ENCODE measurements at regions not wholly inside any gene's neighbourhood (a gene's known extent, or its start where the extent isn't known, plus 50 kb on each side); places are given as distances from the start of the nearest gene placed in this dataset.

DNA sequence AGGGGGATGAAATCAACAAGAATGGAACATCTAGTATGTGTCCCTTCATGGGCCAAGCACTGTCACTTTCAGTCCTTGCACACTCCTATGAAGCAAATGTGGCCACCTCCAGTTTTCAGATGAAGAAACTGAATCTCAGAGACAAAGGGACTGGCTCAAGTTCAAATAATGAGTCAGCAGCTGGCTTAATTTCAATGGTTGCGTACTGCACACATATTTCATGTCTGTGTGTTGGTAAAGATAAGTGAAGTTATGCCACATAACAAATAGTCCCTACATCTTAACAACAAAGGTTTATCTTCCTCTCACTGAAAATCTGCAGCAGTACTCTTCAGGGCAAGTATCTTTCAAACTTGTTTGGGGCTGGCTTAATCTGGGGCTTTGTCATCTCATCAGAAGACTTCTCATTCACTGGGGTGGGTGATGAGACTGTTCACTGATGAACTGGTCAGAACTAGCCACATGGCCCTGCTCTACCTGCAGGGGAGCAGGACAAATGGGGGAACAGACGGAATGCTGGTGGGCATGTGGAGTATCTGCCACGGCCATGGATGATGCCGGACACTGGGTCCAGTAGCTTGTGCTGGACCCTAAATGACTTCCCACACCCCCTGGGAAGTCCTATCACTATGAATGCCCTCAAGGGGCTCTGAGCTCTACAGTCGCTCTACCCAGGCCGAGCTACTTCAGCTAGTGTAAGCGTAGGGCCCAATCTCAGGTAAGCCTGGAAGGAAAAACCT is 263.2 kb downstream of the CYP26B1 start:
- Mint-ChIP-seq H3K27me3 (ENCODE audit: unreplicated experiment) (peaks cover 4% of the 10 kb centered on the region), H3K4me1 (ENCODE audit: low read depth, unreplicated experiment) (no peaks in the 10 kb centered on the region), H3K9me3 (ENCODE audit: unreplicated experiment) (peaks cover 5% of the 10 kb centered on the region), H3K27ac (ENCODE audit: unreplicated experiment) (no peak overlapping the region), H3K36me3 (ENCODE audit: unreplicated experiment) (peaks cover 5% of the 10 kb centered on the region), H3K4me3 (ENCODE audit: unreplicated experiment) (no peak overlapping the region)
- no peak for DNase-seq
- TF ChIP-seq, protein P1, sequence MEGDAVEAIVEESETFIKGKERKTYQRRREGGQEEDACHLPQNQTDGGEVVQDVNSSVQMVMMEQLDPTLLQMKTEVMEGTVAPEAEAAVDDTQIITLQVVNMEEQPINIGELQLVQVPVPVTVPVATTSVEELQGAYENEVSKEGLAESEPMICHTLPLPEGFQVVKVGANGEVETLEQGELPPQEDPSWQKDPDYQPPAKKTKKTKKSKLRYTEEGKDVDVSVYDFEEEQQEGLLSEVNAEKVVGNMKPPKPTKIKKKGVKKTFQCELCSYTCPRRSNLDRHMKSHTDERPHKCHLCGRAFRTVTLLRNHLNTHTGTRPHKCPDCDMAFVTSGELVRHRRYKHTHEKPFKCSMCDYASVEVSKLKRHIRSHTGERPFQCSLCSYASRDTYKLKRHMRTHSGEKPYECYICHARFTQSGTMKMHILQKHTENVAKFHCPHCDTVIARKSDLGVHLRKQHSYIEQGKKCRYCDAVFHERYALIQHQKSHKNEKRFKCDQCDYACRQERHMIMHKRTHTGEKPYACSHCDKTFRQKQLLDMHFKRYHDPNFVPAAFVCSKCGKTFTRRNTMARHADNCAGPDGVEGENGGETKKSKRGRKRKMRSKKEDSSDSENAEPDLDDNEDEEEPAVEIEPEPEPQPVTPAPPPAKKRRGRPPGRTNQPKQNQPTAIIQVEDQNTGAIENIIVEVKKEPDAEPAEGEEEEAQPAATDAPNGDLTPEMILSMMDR (IDR thresholded peaks at IDR 0.05; ENCODE audit: partially characterized antibody, unreplicated experiment): no peak

DNA sequence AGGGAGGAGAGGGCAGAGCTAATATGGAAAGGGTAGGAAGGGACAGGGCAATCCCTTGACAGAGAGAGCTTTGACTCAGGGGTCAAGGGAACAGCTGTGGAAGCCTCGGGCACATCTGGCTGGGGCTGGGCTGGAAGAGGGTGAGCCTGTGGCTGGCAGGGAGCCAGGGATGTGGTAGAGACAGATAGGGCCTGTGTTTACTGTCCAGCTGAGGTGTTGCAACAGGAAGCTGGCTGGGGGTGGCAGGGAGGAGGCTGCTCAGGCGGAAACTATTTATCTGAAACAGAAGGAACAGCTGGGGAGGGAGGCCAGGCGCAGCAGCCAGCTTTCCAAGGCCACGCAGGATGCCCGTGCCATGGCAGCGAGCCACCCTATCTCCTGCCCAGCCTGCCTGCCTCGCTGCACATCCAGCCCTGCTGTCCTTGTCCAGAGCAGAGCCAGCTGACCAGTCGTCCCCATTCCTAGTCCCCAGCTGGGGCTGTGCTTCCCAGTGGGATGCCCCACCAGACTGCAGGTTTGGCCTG is 264.7 kb downstream of the CYP26B1 start:
- Mint-ChIP-seq H3K4me1 (ENCODE audit: low read depth, unreplicated experiment) (peaks cover 4% of the 10 kb centered on the region), H3K4me3 (ENCODE audit: unreplicated experiment) (no peak overlapping the region), H3K27me3 (ENCODE audit: unreplicated experiment) (peaks cover 5% of the 10 kb centered on the region), H3K36me3 (ENCODE audit: unreplicated experiment) (peaks cover 5% of the 10 kb centered on the region), H3K9me3 (ENCODE audit: unreplicated experiment) (peaks cover 5% of the 10 kb centered on the region), H3K27ac (ENCODE audit: unreplicated experiment) (no peak overlapping the region)
- TF ChIP-seq, protein P1 (IDR thresholded peaks at IDR 0.05; ENCODE audit: partially characterized antibody, unreplicated experiment): no peak
- DNase-seq: no peak

DNA sequence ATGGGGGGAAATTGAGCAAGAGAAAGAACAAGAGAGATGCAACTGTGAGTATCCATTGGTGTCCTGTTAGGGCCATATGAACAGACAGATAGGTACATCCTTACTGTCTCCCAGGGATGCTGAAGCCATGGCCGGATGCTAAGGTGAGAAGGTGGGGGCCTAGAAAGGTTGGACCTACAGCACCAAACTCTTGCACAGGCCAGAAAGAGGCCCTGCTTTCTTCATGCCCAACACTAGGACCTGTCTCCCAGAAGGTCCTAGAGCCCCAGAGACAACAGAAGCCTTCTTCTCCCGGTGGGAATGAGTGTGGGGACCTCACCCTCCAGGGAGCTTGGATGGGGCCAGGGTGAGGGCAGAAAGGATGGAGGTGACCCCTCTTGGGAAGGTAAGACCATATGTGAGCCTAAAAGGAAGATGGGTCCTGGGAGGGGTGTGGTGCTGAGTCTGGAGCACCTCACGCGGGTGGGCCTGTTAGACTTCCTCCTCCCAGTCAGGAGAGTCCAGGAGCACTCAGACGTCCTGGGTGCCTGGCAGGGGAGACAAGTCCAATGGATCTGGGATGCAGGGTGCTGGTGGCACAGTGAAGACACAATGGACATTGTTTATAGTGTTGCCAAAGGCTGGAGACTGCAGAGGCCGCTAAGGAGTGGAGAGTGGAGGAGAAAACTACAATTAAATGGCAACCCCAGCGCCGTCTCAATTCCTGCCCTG is 265.3 kb downstream of the CYP26B1 start:
- no peak for DNase-seq
- Mint-ChIP-seq H3K4me1 (ENCODE audit: low read depth, unreplicated experiment) (peaks cover 4% of the 10 kb centered on the region), H3K9me3 (ENCODE audit: unreplicated experiment) (peaks cover 5% of the 10 kb centered on the region), H3K27me3 (ENCODE audit: unreplicated experiment) (peaks cover 7% of the 10 kb centered on the region), H3K36me3 (ENCODE audit: unreplicated experiment) (peaks cover 5% of the 10 kb centered on the region), H3K27ac (ENCODE audit: unreplicated experiment) (no peak overlapping the region), H3K4me3 (ENCODE audit: unreplicated experiment) (no peak overlapping the region)
- TF ChIP-seq, protein P1 (IDR thresholded peaks at IDR 0.05; ENCODE audit: partially characterized antibody, unreplicated experiment): no peak

DNA sequence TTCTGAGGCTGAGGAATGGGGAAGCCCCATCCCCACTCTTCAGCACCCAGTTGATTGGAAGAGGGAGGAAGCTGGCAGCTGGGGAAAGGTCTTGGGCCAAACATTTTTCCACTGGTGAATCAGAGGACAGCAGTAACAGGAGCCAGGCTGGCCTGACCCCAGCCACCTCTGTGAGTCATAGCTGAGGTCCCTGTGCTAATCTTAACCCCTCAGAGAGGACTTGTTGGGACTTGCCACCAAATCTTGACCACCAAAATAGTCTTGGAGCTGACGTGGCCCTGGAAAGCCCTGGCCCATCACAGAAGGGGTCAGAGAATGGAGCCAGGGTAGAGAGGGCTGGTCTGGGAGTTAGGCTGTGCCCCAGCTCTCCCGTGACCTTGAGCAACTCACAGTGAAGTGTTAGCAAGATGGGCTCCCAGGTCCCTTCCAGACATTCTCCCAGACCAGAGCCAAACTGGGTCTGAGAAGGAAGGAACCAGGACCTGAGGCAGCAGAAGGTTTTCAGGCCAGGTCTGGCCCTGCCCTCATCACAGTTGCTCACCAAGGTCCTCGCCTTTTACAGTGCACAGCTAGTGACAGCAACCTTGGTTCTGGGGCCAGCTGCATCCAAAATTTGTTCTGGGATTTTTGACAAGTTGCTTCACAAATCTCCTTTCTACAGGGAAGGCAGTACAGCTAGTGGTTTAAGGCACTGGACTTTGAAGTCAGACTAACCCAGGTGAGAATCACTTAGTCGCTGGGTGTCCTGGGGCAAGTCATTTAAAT is 266.6 kb downstream of the CYP26B1 start:
- H3K4me1 Mint-ChIP-seq (ENCODE audit: low read depth, unreplicated experiment): peaks cover 4% of the 10 kb centered on the region
- no peak overlapping the region for H3K4me3 Mint-ChIP-seq (ENCODE audit: unreplicated experiment)
- no peak for DNase-seq
- peaks cover 5% of the 10 kb centered on the region for H3K9me3 Mint-ChIP-seq (ENCODE audit: unreplicated experiment)
- H3K27ac Mint-ChIP-seq (ENCODE audit: unreplicated experiment): no peak overlapping the region
- TF ChIP-seq, protein P1 (IDR thresholded peaks at IDR 0.05; ENCODE audit: partially characterized antibody, unreplicated experiment): no peak
- H3K36me3 Mint-ChIP-seq (ENCODE audit: unreplicated experiment): no peaks in the 10 kb centered on the region
- H3K27me3 Mint-ChIP-seq (ENCODE audit: unreplicated experiment): peaks cover 3% of the 10 kb centered on the region
